Neural cell (in vitro differentiated cells): ENCODE measurements at regions not wholly inside any gene's neighbourhood (a gene's known extent, or its start where the extent isn't known, plus 50 kb on each side); places are given as distances from the start of the nearest gene placed in this dataset.

Experiments used
- H2AFZ ChIP-seq: fragments of 200-600, 300-800 bp; sonication (generic), shearing (Covaris generic); 2 replicates; pipeline ENCODE4 v1.6.0; 2014; ENCODE audit warnings: low read depth, mild to moderate bottlenecking, antibody characterized with exemption, low read length, moderate library complexity
- H3F3A ChIP-seq: fragments of 200-600 bp; shearing (Covaris generic); 2 replicates; pipeline ENCODE4 v1.6.1; 2016; ENCODE audit warnings: mild to moderate bottlenecking, moderate library complexity, mixed read lengths, antibody characterized with exemption, low read length; ENCODE audit not compliant: insufficient read depth, poor library complexity, severe bottlenecking
- H3K27ac ChIP-seq: fragments of 200-600, 300-800 bp; sonication (generic), shearing (Covaris generic); 2 replicates; pipeline ENCODE4 v1.5.1; 2014; ENCODE audit warnings: mild to moderate bottlenecking, low read length, moderate library complexity
- H3K27me3 ChIP-seq: fragments of 300-800, 200-600 bp; sonication (generic), shearing (Covaris generic); 2 replicates; pipeline ENCODE4 v1.6.0; 2014; ENCODE audit warnings: mild to moderate bottlenecking, low read depth, low read length, moderate library complexity; ENCODE audit not compliant: insufficient read depth
- H3K36me3 ChIP-seq: fragments of 300-800, 200-600 bp; sonication (generic), shearing (Covaris generic); 2 replicates; pipeline ENCODE4 v1.5.1; 2014; ENCODE audit warnings: mild to moderate bottlenecking, antibody characterized with exemption, low read length, moderate library complexity; ENCODE audit not compliant: insufficient read depth
- H3K4me2 ChIP-seq: fragments of 300-800, 200-600 bp; sonication (generic), shearing (Covaris generic); 2 replicates; pipeline ENCODE4 v1.6.0; 2014; ENCODE audit warnings: mild to moderate bottlenecking, low read length
- H3K4me3 ChIP-seq: fragments of 300-800, 200-600 bp; sonication (generic), shearing (Covaris generic); 2 replicates; pipeline ENCODE4 v1.5.1; 2014; ENCODE audit warnings: mild to moderate bottlenecking, low read length, moderate library complexity
- H3K79me2 ChIP-seq: fragments of 200-600 bp; shearing (Covaris generic); replicated peaks from 2 replicates; pipeline ENCODE4 v1.6.0; 2014; ENCODE audit warnings: mild to moderate bottlenecking, low read length, moderate library complexity; ENCODE audit not compliant: insufficient read depth
- H3K9ac ChIP-seq: fragments of 300-800, 200-600 bp; sonication (generic), shearing (Covaris generic); 2 replicates; pipeline ENCODE4 v1.6.1; 2016; ENCODE audit warnings: mild to moderate bottlenecking, low read length, mixed read lengths
- H3K9me2 ChIP-seq: fragments of 200-600 bp; shearing (Covaris generic); 2 replicates; pipeline ENCODE4 v1.6.1; 2016; ENCODE audit warnings: mild to moderate bottlenecking, low read length, mixed read lengths; ENCODE audit not compliant: insufficient read depth
- H3K9me3 ChIP-seq: fragments of 200-600, 300-800 bp; sonication (generic), shearing (Covaris generic); 2 replicates; pipeline ENCODE4 v1.6.1; 2016; ENCODE audit warnings: mild to moderate bottlenecking, mixed run types, low read length, moderate library complexity, mixed read lengths
- H4K20me1 ChIP-seq: fragments of 200-600 bp; shearing (Covaris generic); 2 replicates; pipeline ENCODE4 v1.6.1; 2016; ENCODE audit warnings: mild to moderate bottlenecking, mixed run types; ENCODE audit not compliant: insufficient read depth
- CTCF ChIP-seq: fragments of 450-650 bp; IDR thresholded peaks from 2 replicates; pipeline ENCODE4 v1.5.1; 2014; ENCODE audit warnings: antibody characterized with exemption, mild to moderate bottlenecking, moderate library complexity; ENCODE audit not compliant: poor library complexity, severe bottlenecking
- EP300 ChIP-seq: fragments of 450-650 bp; conservative IDR thresholded peaks from 2 replicates; pipeline ENCODE4 v1.6.1; 2014; ENCODE audit warnings: antibody characterized with exemption, mild to moderate bottlenecking, moderate library complexity; ENCODE audit not compliant: poor library complexity, severe bottlenecking
- EZH2 ChIP-seq: fragments of 200-600, 300-800 bp; shearing (Covaris generic), sonication (generic); IDR thresholded peaks from 2 replicates; pipeline ENCODE4 v1.6.1; 2014; ENCODE audit warnings: antibody characterized with exemption, low read length, borderline replicate concordance, mild to moderate bottlenecking; ENCODE audit not compliant: insufficient read depth, poor library complexity, severe bottlenecking
- MXI1 ChIP-seq: fragments of 450-650 bp; conservative IDR thresholded peaks from 2 replicates; pipeline ENCODE4 v1.6.1; 2014; ENCODE audit warnings: antibody characterized with exemption, mild to moderate bottlenecking; ENCODE audit not compliant: poor library complexity, severe bottlenecking
- POLR2AphosphoS5 ChIP-seq: IDR thresholded peaks from 2 replicates; pipeline ENCODE4 v1.6.1; 2012
- RAD21 ChIP-seq: fragments of 450-650 bp; conservative IDR thresholded peaks from 2 replicates; pipeline ENCODE4 v1.6.1; 2014; ENCODE audit warnings: antibody characterized with exemption, mild to moderate bottlenecking, moderate library complexity
- REST ChIP-seq: IDR thresholded peaks from 2 replicates; pipeline ENCODE4 v1.6.1; 2012; ENCODE audit warnings: borderline replicate concordance
- SMC3 ChIP-seq: fragments of 450-650 bp; conservative IDR thresholded peaks from 2 replicates; pipeline ENCODE4 v1.6.1; 2014; ENCODE audit warnings: antibody characterized with exemption, mild to moderate bottlenecking, moderate library complexity; ENCODE audit not compliant: poor library complexity
- TAF1 ChIP-seq: IDR thresholded peaks from 2 replicates; pipeline ENCODE4 v1.6.1; 2012; ENCODE audit warnings: low read depth

DNA sequence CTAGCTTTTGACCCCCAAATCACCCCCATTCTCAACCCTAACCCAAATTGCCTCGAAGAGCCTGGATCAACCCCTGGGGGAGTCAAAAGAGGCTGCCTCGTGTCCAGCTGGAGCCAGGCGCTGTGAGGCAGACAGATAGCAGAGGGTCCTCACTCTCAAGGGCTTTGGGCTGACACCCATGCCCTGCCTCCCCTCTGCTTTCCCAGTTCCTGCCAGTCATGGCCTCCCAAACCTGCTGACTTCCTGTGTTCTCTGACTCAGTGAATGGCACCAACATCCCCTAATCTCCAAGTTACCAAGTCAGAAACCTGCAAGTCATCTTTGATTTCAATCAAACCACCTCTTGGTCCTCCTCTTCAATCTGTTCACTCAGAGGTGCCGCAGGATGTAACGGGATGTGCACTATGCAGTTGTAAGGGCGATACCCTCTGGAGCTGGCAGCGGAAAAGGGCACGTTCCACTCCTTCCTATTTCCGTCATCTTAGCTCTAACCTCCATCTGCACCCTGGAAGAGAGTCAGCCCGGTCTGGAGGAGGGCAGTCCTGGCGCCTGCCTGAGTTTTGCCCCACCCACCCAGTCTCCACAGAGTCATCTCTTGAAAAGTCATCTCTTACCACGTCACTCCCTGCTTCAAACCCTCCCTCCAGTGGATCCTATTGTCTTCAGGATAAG lies 52.4 kb upstream of the FAM174B start:
- no peaks in the 10 kb centered on the region for H3F3A ChIP-seq
- no peaks in the 10 kb centered on the region for H4K20me1 ChIP-seq
- no peak overlapping the region for H3K9ac ChIP-seq
- no peak overlapping the region for H3K4me3 ChIP-seq
- no peaks in the 10 kb centered on the region for H3K36me3 ChIP-seq
- H3K79me2 ChIP-seq = no peaks in the 10 kb centered on the region
- no peaks in the 10 kb centered on the region for H3K27me3 ChIP-seq
- TF ChIP-seq POLR2AphosphoS5 (no peak), EP300 (no peak), CTCF (no peak), TAF1 (no peak), MXI1 (no peak)
- H2AFZ ChIP-seq = no peak overlapping the region
- no peaks in the 10 kb centered on the region for H3K9me2 ChIP-seq
- H3K9me3 ChIP-seq = no peaks in the 10 kb centered on the region
- H3K4me2 ChIP-seq = no peak overlapping the region
- H3K27ac ChIP-seq = no peak overlapping the region

- no peaks in the 10 kb centered on the region for H3K79me2 ChIP-seq
- no peaks in the 10 kb centered on the region for H3K27me3 ChIP-seq
- H3F3A ChIP-seq = no peaks in the 10 kb centered on the region
- no peak overlapping the region for H3K9ac ChIP-seq
- H2AFZ ChIP-seq = no peak overlapping the region
- TF ChIP-seq EZH2 (no peak), RAD21 (no peak), TAF1 (no peak), REST (no peak), POLR2AphosphoS5 (no peak), SMC3 (no peak), EP300 (no peak), MXI1 (no peak), CTCF (no peak)
- no peaks in the 10 kb centered on the region for H3K9me3 ChIP-seq
- H3K27ac ChIP-seq = no peak overlapping the region
- H3K4me3 ChIP-seq = no peak overlapping the region
- H3K4me2 ChIP-seq = no peak overlapping the region
- H4K20me1 ChIP-seq = no peaks in the 10 kb centered on the region
- no peaks in the 10 kb centered on the region for H3K36me3 ChIP-seq
- no peaks in the 10 kb centered on the region for H3K9me2 ChIP-seq
Measured at GRCh38 chr15:92708635-92709034, 53.1 kb upstream of the FAM174B start.
